DND-41 (cell line): ENCODE measurements at regions not wholly inside any gene's neighbourhood (a gene's known extent, or its start where the extent isn't known, plus 50 kb on each side); places are given as distances from the start of the nearest gene placed in this dataset.

Experiments
- ATAC-seq: fragments of 200-7000 bp; cut with Tn5 transposase; 3 replicates; pipeline ENCODE4 v1.9.1; 2021; ENCODE audit warnings: low read depth; ENCODE audit not compliant: insufficient read depth
- DNase-seq: peaks from one replicate; pipeline ENCODE4 v3.0.0-alpha.2; 2020
- H2AFZ ChIP-seq: 2 replicates; pipeline ENCODE4 v1.6.0; 2012; ENCODE audit warnings: low read depth, low read length
- H3K27ac ChIP-seq: 2 replicates; pipeline ENCODE4 v1.5.1; 2012; ENCODE audit warnings: low read length, inconsistent platforms
- H3K27me3 ChIP-seq: fragments of 200-600 bp; sonication (generic); 2 replicates; pipeline ENCODE4 v1.6.0; 2012; ENCODE audit warnings: low read length, mild to moderate bottlenecking, inconsistent platforms; ENCODE audit not compliant: insufficient read depth, poor library complexity
- H3K36me3 ChIP-seq: 2 replicates; pipeline ENCODE4 v1.5.1; 2012; ENCODE audit warnings: low read length, inconsistent platforms; ENCODE audit not compliant: insufficient read depth
- H3K4me1 ChIP-seq: 2 replicates; pipeline ENCODE4 v1.5.1; 2012; ENCODE audit warnings: mild to moderate bottlenecking, low read length; ENCODE audit not compliant: insufficient read depth
- H3K4me2 ChIP-seq: 2 replicates; pipeline ENCODE4 v1.6.0; 2012; ENCODE audit warnings: mild to moderate bottlenecking, moderate library complexity, low read length, inconsistent platforms; ENCODE audit not compliant: insufficient read depth
- H3K4me3 ChIP-seq, 2 experiments: fragments of 200-600 bp in 1 of 2; shearing (Covaris generic) in 1 of 2; 2 replicates each; pipeline ENCODE4 v1.5.1; 2012 to 2016; ENCODE audit warnings: inconsistent platforms in 2 of 2, low read length in 2 of 2, mild to moderate bottlenecking in 2 of 2, low read depth in 1 of 2, moderate library complexity in 1 of 2
- H3K79me2 ChIP-seq: 2 replicates; pipeline ENCODE4 v1.6.0; 2012; ENCODE audit warnings: low read length, inconsistent platforms; ENCODE audit not compliant: insufficient read depth
- H3K9ac ChIP-seq: 2 replicates; pipeline ENCODE4 v1.6.0; 2012; ENCODE audit warnings: low read depth, mild to moderate bottlenecking, inconsistent platforms, low read length, moderate library complexity
- H3K9me3 ChIP-seq: 2 replicates; pipeline ENCODE4 v1.5.1; 2012; ENCODE audit warnings: low read length, moderate library complexity, mild to moderate bottlenecking, inconsistent platforms; ENCODE audit not compliant: insufficient read depth, severe bottlenecking
- H4K20me1 ChIP-seq: 2 replicates; pipeline ENCODE4 v1.6.0; 2012; ENCODE audit warnings: low read length; ENCODE audit not compliant: insufficient read depth
- EZH2 ChIP-seq: IDR thresholded peaks from 3 replicates; pipeline ENCODE4 v1.6.1; 2012; ENCODE audit warnings: borderline replicate concordance, low read depth, mild to moderate bottlenecking, moderate library complexity, low read length, inconsistent platforms; ENCODE audit not compliant: severe bottlenecking
- TF ChIP-seq, protein P1 (sequence below): IDR thresholded peaks from 2 replicates; pipeline ENCODE4 v1.5.1; 2012; ENCODE audit warnings: borderline replicate concordance, low read length, moderate library complexity, mild to moderate bottlenecking; ENCODE audit not compliant: poor library complexity, severe bottlenecking; ENCODE audit errors: extremely low read depth

DNA sequence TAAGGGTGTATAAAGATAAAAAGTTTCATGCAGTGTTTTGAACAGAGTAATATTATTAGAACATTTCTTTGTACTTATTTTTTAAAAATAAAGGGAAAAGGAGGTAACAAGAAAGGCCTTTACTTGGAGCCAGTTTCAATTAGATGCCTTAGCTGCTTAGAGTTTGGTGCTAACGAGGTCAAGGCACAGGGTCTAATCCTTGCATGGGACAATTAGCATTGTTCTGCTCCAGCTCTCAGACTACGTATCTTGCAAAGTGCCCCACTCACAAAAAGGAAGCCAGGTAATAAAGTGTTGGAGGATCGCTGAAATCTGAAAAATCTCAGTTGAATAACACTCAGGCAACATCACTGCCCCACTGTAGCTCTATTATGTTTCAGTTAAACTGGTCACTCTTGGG, 2011.3 kb downstream of the EFNA5 start:
- H3K27me3 ChIP-seq = no peaks in the 10 kb centered on the region

DNA sequence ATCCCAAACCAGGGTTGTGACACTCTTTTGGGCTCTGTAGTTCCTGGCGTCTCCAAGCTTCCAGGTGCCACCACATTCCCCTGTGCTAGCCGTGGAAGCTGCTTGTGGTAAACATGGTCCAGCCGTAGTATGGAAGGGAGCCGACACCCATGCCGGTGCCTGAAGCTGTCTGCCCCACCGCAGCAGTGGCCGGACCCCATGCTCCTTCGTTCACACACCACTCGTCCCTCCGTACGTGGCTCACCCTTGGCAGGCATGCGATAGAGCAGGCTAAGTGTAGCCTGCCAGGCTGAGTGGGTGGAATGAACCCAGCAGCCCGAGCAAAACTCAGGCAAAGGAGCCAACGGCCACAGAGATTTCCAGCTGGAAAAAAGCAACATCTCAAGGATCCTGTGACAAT, 2030.4 kb downstream of the EFNA5 start:
- Histone ChIP-seq H3K27ac (no peak overlapping the region), H4K20me1 (no peaks in the 10 kb centered on the region), H3K4me1 (no peaks in the 10 kb centered on the region), H3K79me2 (no peaks in the 10 kb centered on the region), H3K27me3 (no peaks in the 10 kb centered on the region), H2AFZ (no peak overlapping the region), H3K9ac (no peak overlapping the region), H3K9me3 (peaks cover 3% of the 10 kb centered on the region), H3K4me3 (no peak overlapping the region), H3K4me2 (no peak overlapping the region), H3K36me3 (no peaks in the 10 kb centered on the region)
- ATAC-seq (no peak), DNase-seq (no peak)
- TF ChIP-seq, protein P1, sequence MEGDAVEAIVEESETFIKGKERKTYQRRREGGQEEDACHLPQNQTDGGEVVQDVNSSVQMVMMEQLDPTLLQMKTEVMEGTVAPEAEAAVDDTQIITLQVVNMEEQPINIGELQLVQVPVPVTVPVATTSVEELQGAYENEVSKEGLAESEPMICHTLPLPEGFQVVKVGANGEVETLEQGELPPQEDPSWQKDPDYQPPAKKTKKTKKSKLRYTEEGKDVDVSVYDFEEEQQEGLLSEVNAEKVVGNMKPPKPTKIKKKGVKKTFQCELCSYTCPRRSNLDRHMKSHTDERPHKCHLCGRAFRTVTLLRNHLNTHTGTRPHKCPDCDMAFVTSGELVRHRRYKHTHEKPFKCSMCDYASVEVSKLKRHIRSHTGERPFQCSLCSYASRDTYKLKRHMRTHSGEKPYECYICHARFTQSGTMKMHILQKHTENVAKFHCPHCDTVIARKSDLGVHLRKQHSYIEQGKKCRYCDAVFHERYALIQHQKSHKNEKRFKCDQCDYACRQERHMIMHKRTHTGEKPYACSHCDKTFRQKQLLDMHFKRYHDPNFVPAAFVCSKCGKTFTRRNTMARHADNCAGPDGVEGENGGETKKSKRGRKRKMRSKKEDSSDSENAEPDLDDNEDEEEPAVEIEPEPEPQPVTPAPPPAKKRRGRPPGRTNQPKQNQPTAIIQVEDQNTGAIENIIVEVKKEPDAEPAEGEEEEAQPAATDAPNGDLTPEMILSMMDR = no peak
- no peak for TF ChIP-seq EZH2

More for the DNA sequence above, 2011.3 kb downstream of the EFNA5 start:
- H3K27ac ChIP-seq = no peak overlapping the region
- H4K20me1 ChIP-seq = no peaks in the 10 kb centered on the region
- H3K9me3 ChIP-seq = no peaks in the 10 kb centered on the region
- no peak overlapping the region for H3K4me2 ChIP-seq
- TF ChIP-seq, protein P1 = no peak
- TF ChIP-seq EZH2 = no peak
- no peaks in the 10 kb centered on the region for H3K79me2 ChIP-seq
- no peak overlapping the region for H3K4me3 ChIP-seq
- ATAC-seq (no peak), DNase-seq (no peak)
- H3K9ac ChIP-seq = no peak overlapping the region
- no peaks in the 10 kb centered on the region for H3K36me3 ChIP-seq
- no peak overlapping the region for H2AFZ ChIP-seq
- no peaks in the 10 kb centered on the region for H3K4me1 ChIP-seq

DNA sequence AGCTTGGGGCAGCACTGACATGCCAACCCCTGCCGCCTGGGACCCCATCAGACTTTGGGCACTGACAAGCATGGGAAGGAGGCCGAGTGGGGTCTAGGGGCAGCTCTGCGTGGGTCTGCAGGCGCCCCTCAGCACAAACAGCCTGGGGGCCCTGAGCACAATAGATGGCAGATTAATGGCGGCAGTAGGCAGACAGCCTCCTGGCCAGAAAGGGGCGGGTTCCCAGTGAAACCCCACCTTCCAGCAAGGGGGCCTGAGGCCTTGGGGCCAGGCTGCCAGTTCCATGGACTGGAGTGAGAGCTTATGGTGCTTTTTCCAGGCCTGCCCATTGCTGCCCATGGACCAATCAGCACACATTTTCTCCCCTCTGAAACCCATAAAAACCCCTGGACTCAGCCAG, 2031.2 kb downstream of the EFNA5 start:
- Histone ChIP-seq H3K4me2 (no peak overlapping the region), H3K4me3 (no peak overlapping the region)
- TF ChIP-seq, protein P1 = no peak
- TF ChIP-seq EZH2 = no peak

DNA sequence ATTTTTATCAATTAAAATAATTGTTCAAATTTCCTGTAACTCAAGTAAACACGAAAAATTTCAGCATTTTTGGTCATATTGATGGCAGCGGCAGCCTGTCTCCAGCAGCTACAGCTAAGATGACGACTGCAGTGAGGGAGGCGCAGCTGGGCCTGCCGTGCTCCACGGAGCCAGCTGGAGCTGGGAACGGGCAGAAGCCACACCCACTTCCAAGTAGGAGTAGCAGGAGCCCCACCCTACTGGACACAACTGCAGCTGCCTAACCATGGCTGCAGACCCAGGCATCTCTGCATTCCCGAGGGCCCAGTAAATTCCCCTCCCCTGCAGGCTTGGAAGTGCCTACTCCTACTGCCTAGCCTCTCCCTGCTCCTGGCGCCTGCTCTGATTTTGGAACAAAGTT, 2031.7 kb downstream of the EFNA5 start:
- H3K4me1 ChIP-seq = no peaks in the 10 kb centered on the region
- no peaks in the 10 kb centered on the region for H3K27me3 ChIP-seq
- peaks cover 3% of the 10 kb centered on the region for H3K9me3 ChIP-seq
- ATAC-seq (no peak), DNase-seq (no peak)
- H3K79me2 ChIP-seq = no peaks in the 10 kb centered on the region
- no peak overlapping the region for H3K9ac ChIP-seq
- H4K20me1 ChIP-seq = no peaks in the 10 kb centered on the region
- H3K36me3 ChIP-seq = no peaks in the 10 kb centered on the region
- no peak for TF ChIP-seq EZH2
- TF ChIP-seq, protein P1 = no peak
- H2AFZ ChIP-seq = no peak overlapping the region
- H3K4me2 ChIP-seq = no peak overlapping the region
- H3K4me3 ChIP-seq = no peak overlapping the region
- no peak overlapping the region for H3K27ac ChIP-seq

More for the DNA sequence above, 2031.2 kb downstream of the EFNA5 start:
- Histone ChIP-seq H3K27ac (no peak overlapping the region), H3K9ac (no peak overlapping the region), H4K20me1 (no peaks in the 10 kb centered on the region), H3K79me2 (no peaks in the 10 kb centered on the region), H2AFZ (no peak overlapping the region), H3K36me3 (no peaks in the 10 kb centered on the region), H3K4me1 (no peaks in the 10 kb centered on the region), H3K9me3 (peaks cover 3% of the 10 kb centered on the region), H3K27me3 (no peaks in the 10 kb centered on the region)
- DNase-seq = no peak
- no peak for ATAC-seq
